Mucosa of stomach (tissue), 1 donor: ENCODE measurements at regions not wholly inside any gene's neighbourhood (a gene's known extent, or its start where the extent isn't known, plus 50 kb on each side); places are given as distances from the start of the nearest gene placed in this dataset.
"Not testable (repeated sequence)": the region's sequence is repeated elsewhere in the genome, so short reads cannot be mapped to it uniquely, and the experiment has no call there.

Experiments
- H3K27me3 ChIP-seq: one replicate; pipeline ENCODE4 v1.7.0; 2013; ENCODE audit warnings: mild to moderate bottlenecking, low read length; ENCODE audit not compliant: control insufficient read depth, insufficient read depth
- H3K36me3 ChIP-seq: one replicate; pipeline ENCODE4 v1.7.0; 2013; ENCODE audit warnings: low read length; ENCODE audit not compliant: control insufficient read depth, insufficient read depth
- H3K4me1 ChIP-seq: one replicate; pipeline ENCODE4 v1.7.0; 2013; ENCODE audit warnings: mild to moderate bottlenecking, low read length; ENCODE audit not compliant: control insufficient read depth, insufficient read depth
- H3K4me3 ChIP-seq: one replicate; pipeline ENCODE4 v1.7.0; 2013; ENCODE audit warnings: low read length
- H3K9ac ChIP-seq: one replicate; pipeline ENCODE4 v1.7.0; 2013; ENCODE audit warnings: mild to moderate bottlenecking, low read length, moderate library complexity
- H3K9me3 ChIP-seq: one replicate; pipeline ENCODE4 v1.7.0; 2013; ENCODE audit warnings: mild to moderate bottlenecking, low read length, moderate library complexity; ENCODE audit not compliant: control insufficient read depth
- donor health status: Pancreatic carcinoma.

DNA sequence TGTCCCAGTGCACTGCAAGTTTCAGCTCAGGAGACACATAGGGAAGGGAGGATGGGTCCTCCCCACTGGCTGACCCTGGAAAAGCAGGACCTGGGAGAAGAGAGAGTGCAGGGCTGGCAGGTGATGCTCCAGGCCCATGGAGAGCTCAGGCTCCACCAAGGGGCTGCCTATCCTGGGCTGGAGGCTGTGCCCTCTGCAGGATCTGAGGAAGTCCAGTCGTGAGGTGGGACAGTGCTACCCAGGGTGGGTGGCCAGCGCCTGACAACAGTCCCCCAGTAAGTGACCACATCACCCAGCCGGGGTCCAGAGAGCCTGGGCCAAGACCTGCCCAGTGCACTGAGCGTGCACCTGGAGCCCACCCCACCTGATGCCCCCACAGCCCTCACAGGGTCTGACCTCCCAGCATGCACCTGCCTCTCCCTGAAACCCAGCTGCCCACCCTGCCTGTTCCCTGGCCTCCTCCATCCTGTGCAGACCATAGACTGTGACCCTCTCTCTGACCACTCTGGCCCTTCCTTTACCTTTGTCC, 626.1 kb upstream of the DEFB115 start:
- not testable (repeated sequence) for H3K36me3 ChIP-seq, H3K9me3 ChIP-seq, H3K4me1 ChIP-seq, H3K4me3 ChIP-seq, H3K9ac ChIP-seq, H3K27me3 ChIP-seq

DNA sequence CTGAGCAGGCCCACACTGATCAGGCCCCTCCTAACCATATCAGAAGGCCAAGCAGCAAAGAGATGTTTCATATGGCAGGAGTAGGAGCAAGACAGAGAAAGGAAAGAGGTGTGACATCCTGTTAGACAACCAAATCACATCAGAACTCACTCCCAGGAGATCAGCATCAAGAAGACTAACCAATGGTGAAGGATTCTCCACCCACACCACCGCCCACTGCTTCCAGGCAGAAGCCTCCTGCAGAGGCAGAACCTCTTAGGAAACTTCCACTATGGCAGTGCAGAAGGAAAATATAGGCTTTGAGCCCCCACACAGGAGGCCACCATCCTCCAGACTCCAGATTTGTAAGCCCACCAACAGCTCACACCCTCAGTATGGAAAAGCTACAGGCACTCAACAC, 624.7 kb upstream of the DEFB115 start:
- not testable (repeated sequence) for H3K4me1 ChIP-seq, H3K9ac ChIP-seq, H3K27me3 ChIP-seq, H3K4me3 ChIP-seq, H3K36me3 ChIP-seq, H3K9me3 ChIP-seq

DNA sequence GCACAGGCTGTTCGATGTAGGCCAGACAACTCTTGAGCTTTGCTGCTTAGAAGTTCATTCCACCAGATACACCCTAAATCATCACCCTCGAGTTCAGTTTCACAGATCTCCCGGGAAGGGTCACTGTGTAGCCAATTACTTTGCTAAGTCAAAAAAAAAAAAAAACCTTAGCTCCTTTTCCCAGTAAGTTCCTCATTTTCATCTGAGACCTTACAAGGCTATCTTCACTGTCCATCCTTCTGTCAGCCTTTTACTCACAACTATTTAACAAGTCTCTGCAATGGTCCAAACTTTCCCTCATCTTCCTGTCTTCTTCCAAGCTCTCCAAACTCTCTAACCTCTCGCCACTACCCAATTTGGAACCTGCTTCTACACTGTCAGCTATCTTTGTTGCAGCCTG, 615.9 kb upstream of the DEFB115 start:
- H3K9ac ChIP-seq, H3K4me3 ChIP-seq, H3K4me1 ChIP-seq, H3K36me3 ChIP-seq, H3K9me3 ChIP-seq, H3K27me3 ChIP-seq: not testable (repeated sequence)

GRCh38 chr20:30660982-30661381, 596.5 kb upstream of the DEFB115 start:
- not testable (repeated sequence) for H3K4me3 ChIP-seq, H3K9ac ChIP-seq, H3K36me3 ChIP-seq, H3K4me1 ChIP-seq, H3K9me3 ChIP-seq, H3K27me3 ChIP-seq

GRCh38 chr20:30668418-30668817, 589.0 kb upstream of the DEFB115 start:
- H3K4me1 ChIP-seq, H3K9ac ChIP-seq, H3K27me3 ChIP-seq, H3K4me3 ChIP-seq, H3K9me3 ChIP-seq, H3K36me3 ChIP-seq: not testable (repeated sequence)

DNA sequence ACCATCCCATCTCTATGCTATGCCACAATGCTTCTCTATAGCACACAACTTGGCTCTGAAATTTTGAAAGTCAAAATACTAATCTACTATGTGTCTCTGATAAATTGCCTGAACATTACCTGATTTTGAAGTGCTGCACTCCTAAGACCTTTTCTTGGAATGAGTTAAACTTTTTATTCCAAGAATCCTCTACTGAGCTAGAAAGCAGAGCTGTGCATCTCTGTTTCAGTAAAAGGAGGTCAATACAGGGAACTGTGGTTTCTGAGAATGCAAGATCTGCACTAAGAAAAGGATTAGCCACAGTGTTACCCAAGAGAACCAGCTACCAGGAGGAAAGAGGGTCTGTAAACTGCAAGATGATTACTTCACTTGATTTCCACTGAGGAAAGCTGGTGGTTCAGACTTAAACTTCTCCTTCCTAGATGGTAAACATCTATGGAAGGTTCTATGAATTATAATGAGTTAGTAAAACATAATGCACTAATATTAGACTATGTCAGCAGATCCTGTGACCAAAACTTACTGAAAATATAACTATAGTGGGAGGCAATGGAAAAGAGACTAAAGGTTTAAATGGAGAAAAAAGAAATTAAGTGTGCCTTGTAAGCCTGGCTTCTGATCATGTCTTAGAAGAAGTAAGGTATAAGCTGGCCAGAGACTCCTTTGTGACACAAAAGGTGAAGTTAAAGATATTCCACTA, 588.0 kb upstream of the DEFB115 start:
- H3K27me3 ChIP-seq, H3K9me3 ChIP-seq, H3K9ac ChIP-seq, H3K4me1 ChIP-seq, H3K4me3 ChIP-seq, H3K36me3 ChIP-seq: not testable (repeated sequence)

GRCh38 chr20:30671120-30671519, 586.3 kb upstream of the DEFB115 start:
- not testable (repeated sequence) for H3K4me1 ChIP-seq, H3K4me3 ChIP-seq, H3K36me3 ChIP-seq, H3K9me3 ChIP-seq, H3K9ac ChIP-seq, H3K27me3 ChIP-seq

- H3K4me1 ChIP-seq, H3K4me3 ChIP-seq, H3K9me3 ChIP-seq, H3K27me3 ChIP-seq, H3K9ac ChIP-seq, H3K36me3 ChIP-seq: not testable (repeated sequence)
These were observed 581.4 kb upstream of the DEFB115 start for GRCh38 chr20:30675988-30676564.

DNA sequence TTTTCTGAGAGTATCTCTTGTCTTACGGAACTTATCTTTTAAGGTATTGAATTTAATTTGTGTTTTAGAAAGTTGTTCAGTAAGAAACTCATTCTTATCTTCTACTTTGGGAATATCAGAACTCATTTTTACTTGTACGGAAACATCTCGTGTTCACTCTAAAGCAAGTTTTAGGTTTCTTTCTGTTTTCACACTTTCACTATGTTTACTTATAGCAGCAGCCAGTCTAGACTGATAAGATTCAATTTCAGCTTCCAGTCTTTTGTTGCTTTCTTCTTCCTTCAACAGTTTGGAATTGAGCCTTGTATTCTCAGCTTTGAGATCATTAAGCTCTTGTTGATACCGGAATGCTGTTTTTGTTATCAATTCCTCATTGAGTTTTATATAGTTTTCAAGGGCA, 575.2 kb upstream of the DEFB115 start:
- H3K36me3 ChIP-seq, H3K4me1 ChIP-seq, H3K4me3 ChIP-seq, H3K9me3 ChIP-seq, H3K9ac ChIP-seq, H3K27me3 ChIP-seq: not testable (repeated sequence)

DNA sequence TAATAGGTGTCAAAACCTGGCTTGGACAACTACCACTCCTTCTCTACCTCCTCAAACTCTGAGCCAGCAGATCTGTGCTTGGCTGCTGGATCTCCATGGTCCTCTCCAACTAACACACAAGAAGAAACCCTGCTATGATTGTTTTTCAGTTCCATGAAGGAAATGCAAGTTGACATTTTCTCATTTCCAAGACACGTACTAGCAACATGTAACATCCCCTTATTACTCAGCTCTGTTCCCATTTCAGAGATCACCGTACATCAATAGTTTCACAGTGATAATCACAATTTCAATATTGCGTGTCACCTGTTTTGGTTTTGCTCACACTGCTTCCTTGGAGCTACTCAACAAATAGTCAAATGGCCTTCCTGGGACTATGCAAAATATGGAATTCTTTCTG, 544.6 kb upstream of the DEFB115 start:
- not testable (repeated sequence) for H3K36me3 ChIP-seq, H3K4me3 ChIP-seq, H3K27me3 ChIP-seq, H3K9ac ChIP-seq, H3K4me1 ChIP-seq, H3K9me3 ChIP-seq

GRCh38 chr20:30719415-30720199, 537.9 kb upstream of the DEFB115 start:
- H3K27me3 ChIP-seq, H3K36me3 ChIP-seq, H3K4me1 ChIP-seq, H3K9ac ChIP-seq, H3K4me3 ChIP-seq, H3K9me3 ChIP-seq: not testable (repeated sequence)

- H3K27me3 ChIP-seq, H3K36me3 ChIP-seq, H3K9me3 ChIP-seq, H3K4me1 ChIP-seq: not testable (repeated sequence)
- Histone ChIP-seq H3K4me3 (peak overlapping the region; percentile 36), H3K9ac (peak overlapping the region; percentile 50)
These were observed 534.0 kb upstream of the DEFB115 start for GRCh38 chr20:30723511-30723910.
